Vagina (tissue), 2 donors: ENCODE measurements at regions not wholly inside any gene's neighbourhood (a gene's known extent, or its start where the extent isn't known, plus 50 kb on each side); places are given as distances from the start of the nearest gene placed in this dataset.

Experiments
- DNase-seq, 2 donors: peaks; one replicate each; pipeline ENCODE4 v3.0.0-alpha.2; 2017; ENCODE audit errors: extremely low spot score in 2 of 2
- H3K27ac ChIP-seq: fragments of 200-600 bp; sonication (generic); one replicate; pipeline ENCODE4 v1.5.1; 2019
- H3K27me3 ChIP-seq: fragments of 200-600 bp; sonication (generic); one replicate; pipeline ENCODE4 v1.5.1; 2019
- H3K36me3 ChIP-seq, 2 donors: fragments of 200-600 bp; sonication (generic); one replicate each; pipeline ENCODE4 v1.5.1; 2017 to 2019
- H3K4me1 ChIP-seq: fragments of 200-600 bp; sonication (generic); one replicate; pipeline ENCODE4 v1.5.1; 2019
- H3K4me3 ChIP-seq, 2 donors: fragments of 200-600 bp; sonication (generic); 1 replicate in 1 of 2; 2 replicates in 1 of 2; pipeline ENCODE4 v1.5.1; 2016 to 2019
- H3K9me3 ChIP-seq: fragments of 200-600 bp; sonication (generic); one replicate; pipeline ENCODE4 v1.5.1; 2019
- CTCF ChIP-seq, 3 experiments: fragments of 450-650 bp in 2 of 3; fragments of 200-600 bp in 1 of 3; sonication (generic) in 1 of 3; IDR thresholded peaks; one replicate each; pipeline ENCODE4 v1.5.1; 2017 to 2019; ENCODE audit warnings: antibody characterized with exemption in 3 of 3, mild to moderate bottlenecking in 2 of 3, moderate library complexity in 2 of 3
- POLR2A ChIP-seq, 2 donors: fragments of 450-650 bp; IDR thresholded peaks; one replicate each; pipeline ENCODE4 v1.6.1; 2017; ENCODE audit warnings: antibody characterized with exemption in 2 of 2, mild to moderate bottlenecking in 2 of 2, moderate library complexity in 2 of 2
- POLR2AphosphoS5 ChIP-seq, 2 donors: sonication (generic); formaldehyde crosslinking; IDR thresholded peaks; one replicate each; pipeline ENCODE4 v1.9.0; 2017; ENCODE audit warnings: antibody characterized with exemption in 2 of 2, mild to moderate bottlenecking in 2 of 2, low read depth in 1 of 2; ENCODE audit not compliant: insufficient read depth in 1 of 2
- intact Hi-C: fragments of 100-400 bp; cut with DNase I; formaldehyde crosslinking; loops from one replicate; pipeline ENCODE4 v1.15.1; 2023

DNA sequence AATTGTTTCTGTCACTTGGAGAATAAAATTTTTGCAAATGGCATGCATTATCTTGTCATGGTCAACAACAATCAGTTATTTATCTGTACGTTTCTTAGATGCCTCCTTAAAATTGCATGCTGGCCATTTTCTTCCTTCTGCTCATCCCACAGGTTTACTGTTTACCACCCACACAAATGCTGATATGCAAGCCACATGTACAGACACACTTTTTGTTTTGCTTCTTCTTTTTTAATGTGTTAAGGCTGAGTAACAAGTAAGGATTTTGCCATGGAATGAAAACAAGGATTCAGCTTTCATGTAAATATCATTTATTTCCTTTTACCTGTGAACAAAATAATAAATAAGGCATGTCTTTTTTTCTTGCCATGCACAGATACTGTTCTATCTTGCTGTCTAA, 1077.1 kb upstream of the ZEB2 start:
- Histone ChIP-seq H3K27me3 (no peaks in the 10 kb centered on the region), H3K4me1 (no peaks in the 10 kb centered on the region), H3K4me3 (no peak overlapping the region), H3K36me3 (no peaks in the 10 kb centered on the region), H3K27ac (no peak overlapping the region), H3K9me3 (no peaks in the 10 kb centered on the region)
- no peak for DNase-seq
- intact Hi-C loops, result no loop called here
- no peak for TF ChIP-seq CTCF (IDR thresholded peaks at IDR 0.05)
- no peak for TF ChIP-seq POLR2A (IDR thresholded peaks at IDR 0.05)
- no peak for TF ChIP-seq POLR2AphosphoS5 (IDR thresholded peaks at IDR 0.05; ENCODE audit: insufficient read depth in 1 of 2, low read depth in 1 of 2)

DNA sequence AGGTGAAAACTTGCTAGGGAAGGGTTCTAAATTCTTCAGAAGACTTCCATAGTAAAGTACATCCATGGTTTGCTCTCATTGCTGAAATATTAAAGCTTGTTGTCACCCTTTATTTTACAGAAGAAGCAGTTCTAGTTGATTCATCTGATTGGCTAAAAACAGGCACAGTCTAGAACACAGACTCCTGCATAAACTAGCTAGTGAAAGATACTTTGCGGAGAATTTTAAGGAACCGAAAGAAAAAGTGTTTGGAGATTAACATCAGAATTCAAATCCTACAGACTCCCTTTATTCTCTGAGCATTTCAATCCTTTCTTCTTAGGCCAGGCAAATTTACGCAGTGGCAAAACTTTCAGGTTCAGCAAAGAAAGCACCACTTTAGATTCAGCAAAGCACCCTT, 1076.5 kb upstream of the ZEB2 start:
- Histone ChIP-seq H3K9me3 (no peaks in the 10 kb centered on the region), H3K27ac (no peak overlapping the region), H3K4me1 (no peaks in the 10 kb centered on the region), H3K4me3 (no peak overlapping the region), H3K27me3 (no peaks in the 10 kb centered on the region), H3K36me3 (no peaks in the 10 kb centered on the region)
- intact Hi-C loops, result no loop called here
- TF ChIP-seq POLR2A (IDR thresholded peaks at IDR 0.05) (no peak), POLR2AphosphoS5 (IDR thresholded peaks at IDR 0.05; ENCODE audit: insufficient read depth in 1 of 2, low read depth in 1 of 2) (no peak), CTCF (IDR thresholded peaks at IDR 0.05) (no peak)
- no peak for DNase-seq

- no peak for DNase-seq
- Histone ChIP-seq H3K4me3 (no peak overlapping the region), H3K4me1 (no peaks in the 10 kb centered on the region), H3K27me3 (no peaks in the 10 kb centered on the region), H3K27ac (no peak overlapping the region), H3K9me3 (no peaks in the 10 kb centered on the region), H3K36me3 (no peaks in the 10 kb centered on the region)
- TF ChIP-seq POLR2A (IDR thresholded peaks at IDR 0.05), result no peak
- TF ChIP-seq CTCF (IDR thresholded peaks at IDR 0.05), result no peak
- TF ChIP-seq POLR2AphosphoS5 (IDR thresholded peaks at IDR 0.05; ENCODE audit: insufficient read depth in 1 of 2, low read depth in 1 of 2), result no peak
- intact Hi-C loops, result no loop called here
These were observed 1075.4 kb upstream of the ZEB2 start for GRCh38 chr2:145595296-145595695.

DNA sequence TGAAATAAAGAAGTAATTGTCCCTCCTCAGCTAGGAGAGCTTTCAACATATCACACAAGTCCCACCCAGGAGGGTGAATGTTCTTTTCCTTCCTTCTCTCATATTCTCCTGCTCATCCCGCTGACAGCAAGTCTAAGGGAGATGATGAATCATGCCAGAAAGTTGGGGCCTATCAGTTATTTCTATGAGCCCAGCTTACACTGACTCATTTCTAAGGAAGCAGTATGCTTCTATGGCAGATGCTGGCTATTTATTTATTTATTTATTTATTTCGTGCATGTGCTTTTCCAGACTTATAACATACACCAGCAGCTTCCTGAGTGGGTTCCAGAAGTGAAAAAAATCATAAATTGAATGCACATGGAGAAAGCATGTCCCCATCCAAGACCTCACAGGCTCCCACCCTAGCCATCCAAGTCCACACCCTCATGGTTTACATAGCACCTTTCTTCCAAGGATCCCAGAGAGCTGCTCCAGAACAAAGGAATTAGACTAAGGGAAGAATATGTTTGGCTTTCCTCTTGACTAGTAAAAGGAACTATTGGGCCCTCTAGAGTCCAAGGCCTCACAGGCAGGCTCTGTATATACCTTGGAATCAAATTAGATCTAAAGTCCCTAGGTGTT, 1074.2 kb upstream of the ZEB2 start:
- Histone ChIP-seq H3K9me3 (no peaks in the 10 kb centered on the region), H3K36me3 (no peaks in the 10 kb centered on the region), H3K27ac (no peak overlapping the region), H3K27me3 (no peaks in the 10 kb centered on the region), H3K4me3 (no peak overlapping the region), H3K4me1 (no peaks in the 10 kb centered on the region)
- intact Hi-C loops, result no loop called here
- DNase-seq, result no peak
- TF ChIP-seq POLR2AphosphoS5 (IDR thresholded peaks at IDR 0.05; ENCODE audit: insufficient read depth in 1 of 2, low read depth in 1 of 2) (no peak), CTCF (IDR thresholded peaks at IDR 0.05) (no peak), POLR2A (IDR thresholded peaks at IDR 0.05) (no peak)

GRCh38 chr2:145593280-145593679, 1073.4 kb upstream of the ZEB2 start:
- H3K36me3 ChIP-seq, result no peaks in the 10 kb centered on the region
- no peaks in the 10 kb centered on the region for H3K27me3 ChIP-seq
- intact Hi-C loops, result no loop called here
- no peaks in the 10 kb centered on the region for H3K9me3 ChIP-seq
- no peaks in the 10 kb centered on the region for H3K4me1 ChIP-seq
- H3K27ac ChIP-seq, result no peak overlapping the region
- H3K4me3 ChIP-seq, result no peak overlapping the region
- no peak for DNase-seq
- TF ChIP-seq POLR2AphosphoS5 (IDR thresholded peaks at IDR 0.05; ENCODE audit: insufficient read depth in 1 of 2, low read depth in 1 of 2), result no peak
- TF ChIP-seq POLR2A (IDR thresholded peaks at IDR 0.05), result no peak
- no peak for TF ChIP-seq CTCF (IDR thresholded peaks at IDR 0.05)
